ENCODE measurements at regions not wholly inside any gene's neighbourhood (a gene's known extent, or its start where the extent isn't known, plus 50 kb on each side); places are given as distances from the start of the nearest gene placed in this dataset.

GRCh38 chr5:1681955-1682354, 117.7 kb downstream of the MRPL36 start:
- H3K36me3 ChIP-seq = no peaks in the 10 kb centered on the region
- no peak for TF ChIP-seq CTCF (IDR thresholded peaks at IDR 0.05; ENCODE audit: low read depth, low read length)
- no peak for DNase-seq (ENCODE audit: low read depth in 1 of 2, low spot score in 1 of 2)

GRCh38 chr5:1673042-1673677, 126.5 kb downstream of the MRPL36 start:
- Histone ChIP-seq H3K27me3 (peaks cover 4% of the 10 kb centered on the region), H3K27ac (no peak overlapping the region), H3K4me1 (ENCODE audit: low read depth) (no peaks in the 10 kb centered on the region), H3K9me3 (ENCODE audit: low read depth) (no peaks in the 10 kb centered on the region), H3K4me3 (no peak overlapping the region), H3K36me3 (no peaks in the 10 kb centered on the region)
- peak in 1 of 2 donors; percentile 40 for DNase-seq (ENCODE audit: low read depth in 1 of 2, low spot score in 1 of 2)
- TF ChIP-seq CTCF (IDR thresholded peaks at IDR 0.05; ENCODE audit: low read depth, low read length) = no peak

More at GRCh38 chr5:1681955-1682354, 117.7 kb downstream of the MRPL36 start:
- Histone ChIP-seq H3K9me3 (ENCODE audit: low read depth) (no peaks in the 10 kb centered on the region), H3K4me3 (no peak overlapping the region), H3K27ac (no peak overlapping the region), H3K4me1 (ENCODE audit: low read depth) (peaks cover 11% of the 10 kb centered on the region), H3K27me3 (no peaks in the 10 kb centered on the region)

- Histone ChIP-seq H3K36me3 (no peaks in the 10 kb centered on the region), H3K4me1 (ENCODE audit: low read depth) (no peaks in the 10 kb centered on the region), H3K9me3 (ENCODE audit: low read depth) (no peaks in the 10 kb centered on the region), H3K27ac (no peak overlapping the region), H3K27me3 (peaks cover 12% of the 10 kb centered on the region), H3K4me3 (no peak overlapping the region)
- no peak for DNase-seq (ENCODE audit: low read depth in 1 of 2, low spot score in 1 of 2)
- TF ChIP-seq CTCF (IDR thresholded peaks at IDR 0.05; ENCODE audit: low read depth, low read length) = no peak
Observed at GRCh38 chr5:1672396-1672795, 127.2 kb downstream of the MRPL36 start.

- Histone ChIP-seq H3K36me3 (no peaks in the 10 kb centered on the region), H3K27ac (no peak overlapping the region), H3K4me1 (ENCODE audit: low read depth) (no peaks in the 10 kb centered on the region), H3K27me3 (peaks cover 12% of the 10 kb centered on the region), H3K9me3 (ENCODE audit: low read depth) (no peaks in the 10 kb centered on the region), H3K4me3 (no peak overlapping the region)
- no peak for TF ChIP-seq CTCF (IDR thresholded peaks at IDR 0.05; ENCODE audit: low read depth, low read length)
- DNase-seq (ENCODE audit: low read depth in 1 of 2, low spot score in 1 of 2) = no peak
Observed at GRCh38 chr5:1671351-1671750, 128.3 kb downstream of the MRPL36 start.

- no peak overlapping the region for H3K4me3 ChIP-seq
- no peaks in the 10 kb centered on the region for H3K4me1 ChIP-seq (ENCODE audit: low read depth)
- H3K9me3 ChIP-seq (ENCODE audit: low read depth) = no peaks in the 10 kb centered on the region
- no peak for TF ChIP-seq CTCF (IDR thresholded peaks at IDR 0.05; ENCODE audit: low read depth, low read length)
- no peak overlapping the region for H3K27ac ChIP-seq
- no peaks in the 10 kb centered on the region for H3K36me3 ChIP-seq
- DNase-seq (ENCODE audit: low read depth in 1 of 2, low spot score in 1 of 2) = peak in 1 of 2 donors; percentile 16
- H3K27me3 ChIP-seq = peaks cover 17% of the 10 kb centered on the region
Observed at GRCh38 chr5:1670351-1670750, 129.3 kb downstream of the MRPL36 start.

All from cardiac muscle cell (in vitro differentiated cells and primary cell).